ENCODE measurements at regions not wholly inside any gene's neighbourhood (a gene's known extent, or its start where the extent isn't known, plus 50 kb on each side); places are given as distances from the start of the nearest gene placed in this dataset.

DNA sequence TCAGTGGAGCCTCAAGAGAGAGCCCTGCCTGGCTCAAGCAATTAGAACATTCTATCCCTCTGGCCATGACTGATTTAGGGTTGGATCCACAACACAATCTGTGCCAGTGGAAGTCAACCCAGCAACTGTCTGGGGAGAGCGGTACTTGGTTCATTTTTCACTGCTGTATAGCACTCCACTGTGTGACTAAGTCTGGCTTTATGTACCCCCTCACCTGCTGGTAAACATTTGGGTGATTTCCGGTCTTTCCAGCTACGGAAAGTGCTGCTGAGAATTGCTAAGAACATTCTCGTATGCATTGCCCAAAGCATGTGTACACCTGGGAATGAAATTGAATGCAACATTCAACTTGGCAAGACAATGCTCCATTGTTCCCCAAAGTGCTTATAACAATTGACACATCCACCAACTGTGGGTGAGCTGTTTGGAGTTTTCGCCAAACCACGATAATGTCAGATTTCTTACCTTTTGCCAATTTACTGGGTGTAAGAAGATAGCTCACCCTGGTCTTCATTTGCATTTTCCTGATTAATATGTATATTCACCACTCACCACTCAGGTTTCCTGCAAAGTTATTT, 63.5 kb upstream of the MED9 start:
- Mint-ChIP-seq H3K4me3 (no peak overlapping the region), H3K4me1 (ENCODE audit: low read depth) (peaks cover 24% of the 10 kb centered on the region)

DNA sequence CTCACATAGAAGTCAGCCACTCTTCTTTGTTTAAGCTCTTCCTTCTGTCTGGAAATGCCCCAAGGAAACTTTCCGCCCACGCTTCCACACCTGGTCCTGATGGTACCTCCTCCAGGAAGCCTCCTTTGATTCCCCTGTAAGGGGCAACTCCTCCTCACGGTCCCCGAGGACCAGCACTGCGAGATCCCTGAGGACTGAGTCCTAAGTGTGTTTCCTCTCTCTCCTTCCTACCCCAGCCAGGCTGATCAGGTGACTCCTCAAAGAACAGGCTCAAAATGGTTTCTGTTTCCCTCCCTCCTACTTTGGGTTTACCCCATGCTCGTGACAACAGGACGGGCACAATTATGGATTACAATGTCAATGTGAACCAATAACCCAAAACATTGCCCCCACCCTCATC, 63.0 kb upstream of the MED9 start:
- ATAC-seq (no peak), DNase-seq (no peak)
- Mint-ChIP-seq H3K27me3 (ENCODE audit: low read depth) (peaks cover 5% of the 10 kb centered on the region), H3K4me1 (ENCODE audit: low read depth) (peaks cover 19% of the 10 kb centered on the region), H3K9me3 (no peaks in the 10 kb centered on the region), H3K36me3 (ENCODE audit: insufficient read depth) (no peaks in the 10 kb centered on the region), H3K4me3 (no peak overlapping the region)

More for the DNA sequence above, 63.5 kb upstream of the MED9 start:
- ATAC-seq (no peak), DNase-seq (no peak)
- H3K36me3 Mint-ChIP-seq (ENCODE audit: insufficient read depth), result no peaks in the 10 kb centered on the region
- peaks cover 5% of the 10 kb centered on the region for H3K27me3 Mint-ChIP-seq (ENCODE audit: low read depth)
- H3K9me3 Mint-ChIP-seq, result no peaks in the 10 kb centered on the region

DNA sequence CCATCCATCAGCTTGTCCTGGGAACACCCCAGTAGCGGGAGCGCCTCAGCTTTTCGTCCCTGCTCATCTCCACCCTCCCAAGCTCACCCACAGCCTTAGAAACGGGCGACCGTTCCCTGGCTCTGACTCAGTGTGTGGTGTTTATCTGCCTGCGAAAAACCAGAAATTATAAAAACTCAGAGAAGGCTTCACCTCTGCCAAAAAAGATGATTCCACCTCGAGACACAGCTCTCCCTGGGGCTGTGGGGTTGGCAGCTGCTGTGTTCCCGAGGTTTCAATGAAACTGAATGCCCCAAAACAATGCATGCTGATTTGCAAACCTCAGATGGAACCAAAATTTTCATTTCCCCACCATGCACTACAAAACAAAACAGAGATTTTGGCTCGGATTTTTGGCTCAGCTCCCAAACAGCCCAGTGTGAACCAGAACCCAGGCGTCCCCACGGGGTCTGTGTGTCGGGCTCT, 62.4 kb upstream of the MED9 start:
- H3K9me3 Mint-ChIP-seq, result no peaks in the 10 kb centered on the region
- peaks cover 17% of the 10 kb centered on the region for H3K4me1 Mint-ChIP-seq (ENCODE audit: low read depth)
- ATAC-seq (no peak), DNase-seq (no peak)
- H3K4me3 Mint-ChIP-seq, result no peak overlapping the region
- H3K27me3 Mint-ChIP-seq (ENCODE audit: low read depth), result peaks cover 5% of the 10 kb centered on the region
- H3K36me3 Mint-ChIP-seq (ENCODE audit: insufficient read depth), result no peaks in the 10 kb centered on the region

DNA sequence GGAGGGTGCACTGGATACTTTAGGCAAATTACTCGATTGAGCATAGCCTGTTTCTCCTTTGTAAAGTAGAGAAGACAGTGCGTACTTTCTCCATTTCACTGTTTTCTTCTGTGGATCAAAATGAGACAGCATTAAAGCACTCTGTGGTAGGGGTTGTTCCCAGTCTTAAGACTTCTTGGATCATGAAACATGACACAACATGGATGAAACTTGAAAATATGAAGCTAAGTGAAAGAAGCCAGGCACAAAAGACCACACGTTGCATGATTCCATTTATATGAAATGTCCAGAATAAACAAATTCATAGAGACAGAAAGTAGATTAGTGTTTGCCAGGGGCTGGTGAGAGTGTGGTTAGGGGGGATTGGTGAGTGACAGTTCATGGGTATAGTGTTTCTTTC, 61.8 kb upstream of the MED9 start:
- peaks cover 17% of the 10 kb centered on the region for H3K4me1 Mint-ChIP-seq (ENCODE audit: low read depth)

DNA sequence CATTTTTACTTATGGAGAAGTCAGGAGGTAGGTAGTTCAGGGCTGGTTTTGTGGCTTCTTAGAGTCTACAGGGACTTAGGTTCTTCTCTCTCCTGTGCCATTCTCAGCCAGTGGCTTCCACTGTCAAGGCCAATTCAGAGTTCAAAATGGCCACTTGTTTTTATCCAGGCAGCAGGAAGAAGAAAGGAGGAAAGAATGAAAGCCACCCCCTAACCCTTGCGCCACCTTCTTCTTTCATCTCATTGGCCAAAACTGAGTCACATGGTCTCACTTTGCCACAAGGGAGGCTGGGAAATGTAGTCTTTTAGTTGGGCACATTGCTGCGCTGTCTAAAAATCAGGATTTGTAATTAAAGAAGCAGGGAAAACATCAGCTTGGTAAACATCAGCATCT, 60.8 kb upstream of the MED9 start:
- Mint-ChIP-seq H3K4me3 (no peak overlapping the region), H3K4me1 (ENCODE audit: low read depth) (peaks cover 17% of the 10 kb centered on the region)

More for the DNA sequence above, 61.8 kb upstream of the MED9 start:
- Mint-ChIP-seq H3K36me3 (ENCODE audit: insufficient read depth) (no peaks in the 10 kb centered on the region), H3K9me3 (no peaks in the 10 kb centered on the region), H3K4me3 (no peak overlapping the region), H3K27me3 (ENCODE audit: low read depth) (peaks cover 5% of the 10 kb centered on the region)
- DNase-seq (no peak), ATAC-seq (no peak)

DNA sequence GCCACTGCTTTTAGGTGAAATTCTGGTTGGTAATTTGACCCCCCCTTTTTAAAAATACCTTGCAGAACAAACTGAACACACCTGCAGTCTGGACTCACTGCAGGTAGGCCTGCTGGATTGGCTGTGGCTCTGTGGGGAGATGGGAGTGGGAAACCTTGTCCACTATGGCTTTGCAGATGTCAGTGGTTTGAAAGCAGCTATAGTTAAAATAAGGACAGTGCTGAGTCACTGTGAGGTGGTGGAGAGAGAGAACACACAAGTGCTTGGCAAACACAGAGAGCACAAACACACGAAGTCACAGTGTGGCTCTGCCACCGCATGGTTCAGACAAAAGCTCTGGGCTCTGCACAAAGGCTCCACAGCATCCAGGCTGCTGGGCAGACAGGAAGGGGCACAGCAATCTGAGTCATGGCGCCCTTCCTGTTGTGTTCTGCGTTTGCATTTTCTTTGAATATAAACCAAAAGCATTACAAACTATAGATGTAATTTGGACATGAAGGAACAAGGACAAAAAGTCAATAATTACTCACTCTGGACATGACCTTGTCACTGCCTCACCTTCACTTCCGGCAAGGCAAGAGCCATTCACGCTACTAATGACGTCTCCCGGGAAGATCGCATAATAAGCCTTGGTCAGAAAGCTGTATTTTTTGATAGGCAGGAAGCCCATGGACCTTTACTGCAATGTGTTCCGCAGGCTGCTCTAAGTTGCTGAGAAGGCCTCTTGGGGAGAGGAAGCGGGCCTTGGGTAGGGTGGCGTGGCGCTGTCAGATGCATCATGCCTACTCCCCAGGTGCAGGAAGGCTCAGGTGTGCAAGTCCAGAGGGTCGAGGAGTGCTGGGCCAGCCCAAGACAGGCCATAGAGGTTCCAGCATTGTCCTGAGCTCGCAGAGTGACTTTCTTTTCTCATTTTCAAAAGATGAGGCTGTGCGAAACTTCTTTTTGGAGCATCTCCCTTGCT, 60.1 kb upstream of the MED9 start:
- peak; percentile 52 to 81 for ATAC-seq
- Mint-ChIP-seq H3K9me3 (no peaks in the 10 kb centered on the region), H3K36me3 (ENCODE audit: insufficient read depth) (no peaks in the 10 kb centered on the region), H3K27me3 (ENCODE audit: low read depth) (peaks cover 5% of the 10 kb centered on the region), H3K4me3 (no peak overlapping the region), H3K4me1 (ENCODE audit: low read depth) (peaks cover 17% of the 10 kb centered on the region)
- no peak for DNase-seq

More for the DNA sequence above, 60.8 kb upstream of the MED9 start:
- H3K9me3 Mint-ChIP-seq, result no peaks in the 10 kb centered on the region
- no peaks in the 10 kb centered on the region for H3K36me3 Mint-ChIP-seq (ENCODE audit: insufficient read depth)
- no peak for DNase-seq
- peaks cover 5% of the 10 kb centered on the region for H3K27me3 Mint-ChIP-seq (ENCODE audit: low read depth)
- ATAC-seq, result peak; percentile 70 to 81

DNA sequence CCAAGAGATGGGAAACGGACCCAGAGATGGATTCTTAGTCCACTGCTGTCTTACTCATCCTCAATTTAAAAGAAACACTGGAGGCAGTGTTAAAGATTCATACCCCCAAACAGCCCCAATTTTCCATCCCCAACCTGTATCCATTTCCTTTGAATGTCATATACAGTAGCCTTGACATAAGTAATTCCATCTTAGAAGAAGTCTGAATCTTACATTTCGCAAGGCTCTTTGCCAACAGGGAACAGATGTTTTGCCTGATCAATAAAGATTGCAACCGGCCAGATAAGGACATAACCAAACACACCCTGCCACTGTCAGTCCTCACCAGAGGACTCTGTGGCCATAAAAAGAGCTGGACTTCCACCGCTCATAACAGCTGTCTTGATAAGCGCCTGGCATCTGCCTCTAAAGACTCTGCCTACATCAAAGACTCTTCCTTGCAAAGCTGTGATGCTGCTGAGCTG, 59.0 kb upstream of the MED9 start:
- Mint-ChIP-seq H3K4me3 (no peak overlapping the region), H3K4me1 (ENCODE audit: low read depth) (peaks cover 17% of the 10 kb centered on the region), H3K27me3 (ENCODE audit: low read depth) (peaks cover 5% of the 10 kb centered on the region), H3K9me3 (no peaks in the 10 kb centered on the region), H3K36me3 (ENCODE audit: insufficient read depth) (no peaks in the 10 kb centered on the region)
- ATAC-seq, result no peak
- DNase-seq, result no peak

DNA sequence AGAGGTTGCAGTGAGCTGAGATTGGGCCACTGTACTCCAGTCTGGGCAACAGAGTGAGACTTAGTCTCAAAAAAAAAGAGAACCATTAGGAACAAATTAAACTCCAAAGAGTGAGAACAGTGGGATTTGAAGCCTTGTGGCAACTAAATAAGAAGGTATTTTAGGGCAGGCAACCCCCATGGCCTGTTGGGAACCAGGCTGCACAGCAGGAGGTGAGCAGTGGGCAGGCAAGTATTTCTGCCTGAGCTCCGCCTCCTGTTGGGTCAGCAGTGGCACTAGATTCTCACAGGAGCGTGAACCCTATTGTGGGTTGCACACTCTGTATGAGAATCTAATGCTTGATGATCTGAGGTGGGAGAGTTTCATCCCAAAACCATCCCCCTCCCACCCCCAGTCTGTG, 57.6 kb upstream of the MED9 start:
- DNase-seq (no peak), ATAC-seq (no peak)
- H3K27me3 Mint-ChIP-seq (ENCODE audit: low read depth), result no peaks in the 10 kb centered on the region
- H3K4me1 Mint-ChIP-seq (ENCODE audit: low read depth), result peaks cover 17% of the 10 kb centered on the region
- H3K9me3 Mint-ChIP-seq, result no peaks in the 10 kb centered on the region
- no peak overlapping the region for H3K4me3 Mint-ChIP-seq
- no peaks in the 10 kb centered on the region for H3K36me3 Mint-ChIP-seq (ENCODE audit: insufficient read depth)

DNA sequence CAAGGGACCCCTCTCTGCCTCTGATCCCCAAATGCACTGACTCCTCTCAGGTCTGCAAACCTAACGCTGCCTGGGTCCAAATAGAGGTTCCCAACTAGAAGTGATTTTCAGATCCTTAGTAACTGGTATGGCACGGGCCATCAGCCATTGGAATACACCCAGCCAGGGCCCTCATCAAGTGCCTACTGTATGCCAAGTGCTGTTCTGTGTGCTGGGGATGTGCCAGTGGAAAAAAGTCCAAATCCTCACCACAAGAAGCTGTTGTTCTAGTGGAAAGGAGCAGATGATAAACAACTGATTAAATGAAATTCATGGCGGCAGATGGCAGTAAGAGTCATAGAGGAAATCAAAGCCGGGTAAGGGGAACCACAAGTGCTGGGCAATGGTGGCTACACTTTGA, 57.2 kb upstream of the MED9 start:
- H3K36me3 Mint-ChIP-seq (ENCODE audit: insufficient read depth), result no peaks in the 10 kb centered on the region
- H3K9me3 Mint-ChIP-seq, result no peaks in the 10 kb centered on the region
- no peaks in the 10 kb centered on the region for H3K27me3 Mint-ChIP-seq (ENCODE audit: low read depth)
- peaks cover 17% of the 10 kb centered on the region for H3K4me1 Mint-ChIP-seq (ENCODE audit: low read depth)
- H3K4me3 Mint-ChIP-seq, result no peak overlapping the region
- no peak for DNase-seq
- no peak for ATAC-seq

DNA sequence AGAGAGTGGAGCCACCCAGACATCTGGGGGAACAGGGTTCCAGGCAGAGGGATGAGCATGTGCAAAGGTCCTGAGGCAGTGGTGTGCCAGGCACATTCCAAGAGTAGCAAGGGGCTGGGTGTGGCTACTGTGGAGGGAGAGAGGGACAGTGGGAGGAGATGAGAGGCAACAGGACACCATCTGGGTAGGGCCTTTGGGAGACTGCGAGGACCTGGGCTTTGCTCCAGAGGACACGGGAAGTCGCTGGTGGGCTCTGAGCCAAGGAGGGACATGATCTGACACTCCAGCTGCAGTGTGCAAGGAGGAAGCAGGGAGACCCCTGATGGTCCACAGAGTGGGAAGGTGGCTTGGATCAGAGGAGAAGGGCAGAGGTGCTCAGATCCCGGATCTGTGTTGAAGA, 56.7 kb upstream of the MED9 start:
- H3K4me3 Mint-ChIP-seq, result no peak overlapping the region

DNA sequence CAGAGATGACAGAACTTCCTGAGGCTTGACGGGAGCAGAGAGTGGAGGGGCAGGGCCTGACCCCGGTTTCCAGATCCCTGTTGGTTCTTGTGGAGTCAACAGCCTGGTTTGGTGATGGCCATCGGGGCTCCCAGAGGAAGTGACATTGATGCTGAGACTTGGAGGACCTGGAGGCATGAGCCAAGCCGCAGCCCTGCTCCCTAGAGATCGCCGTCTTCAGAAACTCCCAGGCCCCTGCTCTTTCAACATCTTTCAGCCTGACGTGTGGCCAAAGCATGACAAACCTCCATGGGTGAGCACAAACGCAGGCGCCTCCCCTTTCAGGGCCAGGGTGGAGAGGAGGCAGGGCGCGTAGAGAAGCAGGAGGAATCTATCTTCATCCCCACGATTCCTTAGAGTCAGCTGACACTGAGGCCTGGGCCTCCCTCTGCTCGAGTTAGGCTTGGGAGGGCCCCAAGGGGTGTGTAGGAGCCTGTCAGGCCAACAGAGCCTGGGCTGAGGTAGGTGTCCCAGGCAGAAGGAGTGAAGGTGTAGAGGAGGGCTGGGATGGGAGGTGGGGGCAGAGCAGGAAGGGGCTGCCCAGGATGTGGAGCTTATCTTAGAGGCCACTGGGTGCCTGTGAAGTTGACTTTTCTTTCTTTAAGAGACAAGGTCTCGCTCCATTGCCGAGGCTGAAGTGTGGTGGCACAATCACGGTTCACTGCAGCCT, 56.1 kb upstream of the MED9 start:
- Mint-ChIP-seq H3K27me3 (ENCODE audit: low read depth) (no peaks in the 10 kb centered on the region), H3K9me3 (no peaks in the 10 kb centered on the region), H3K4me3 (no peak overlapping the region), H3K4me1 (ENCODE audit: low read depth) (peaks cover 13% of the 10 kb centered on the region), H3K36me3 (ENCODE audit: insufficient read depth) (no peaks in the 10 kb centered on the region)
- no peak for ATAC-seq
- no peak for DNase-seq

More for the DNA sequence above, 56.7 kb upstream of the MED9 start:
- H3K9me3 Mint-ChIP-seq, result no peaks in the 10 kb centered on the region
- DNase-seq (no peak), ATAC-seq (no peak)
- H3K27me3 Mint-ChIP-seq (ENCODE audit: low read depth), result no peaks in the 10 kb centered on the region
- no peaks in the 10 kb centered on the region for H3K36me3 Mint-ChIP-seq (ENCODE audit: insufficient read depth)
- peaks cover 16% of the 10 kb centered on the region for H3K4me1 Mint-ChIP-seq (ENCODE audit: low read depth)

DNA sequence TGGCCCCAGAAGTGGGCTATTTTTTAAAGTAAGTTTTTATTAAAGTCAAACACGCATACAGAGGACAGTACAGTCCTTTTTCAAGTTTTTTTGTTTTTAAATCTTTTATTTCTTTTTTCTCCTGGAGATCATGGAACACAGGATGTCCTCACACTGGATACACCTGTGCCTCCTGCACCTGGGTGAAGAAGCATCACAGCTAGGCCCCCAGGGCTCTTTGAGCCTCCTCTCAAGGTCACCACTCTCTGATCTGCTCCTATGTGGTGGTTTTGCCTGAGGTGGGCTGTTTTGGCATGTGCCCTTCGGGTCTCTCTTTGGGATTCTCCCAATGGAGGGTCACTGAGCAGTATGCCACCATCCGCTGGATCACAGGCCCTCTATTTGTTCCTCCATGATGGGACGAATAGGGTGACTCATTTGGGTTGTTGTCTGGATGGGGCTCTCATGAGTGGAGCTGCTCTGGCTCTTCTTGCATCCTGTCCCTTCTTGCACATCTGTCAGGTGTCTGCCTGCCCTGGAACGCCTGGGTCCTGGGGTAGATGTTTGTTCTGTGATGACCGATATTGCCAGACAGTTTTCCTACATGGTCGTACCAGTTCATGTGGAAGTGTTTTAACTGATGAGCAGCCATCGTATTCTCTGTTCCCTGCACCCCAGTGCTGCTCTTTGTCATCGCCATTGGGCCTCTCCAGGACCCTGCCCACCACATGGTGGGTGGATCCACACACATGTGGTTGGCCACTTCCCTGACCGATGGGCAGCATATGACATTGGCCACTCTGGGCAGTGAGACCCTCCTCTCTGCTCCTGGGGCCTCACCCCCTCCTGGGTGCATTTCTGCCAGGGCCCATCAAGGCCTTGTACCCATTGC, 55.2 kb upstream of the MED9 start:
- Mint-ChIP-seq H3K4me3 (no peak overlapping the region), H3K4me1 (ENCODE audit: low read depth) (peaks cover 6% of the 10 kb centered on the region), H3K36me3 (ENCODE audit: insufficient read depth) (no peaks in the 10 kb centered on the region), H3K9me3 (no peaks in the 10 kb centered on the region), H3K27me3 (ENCODE audit: low read depth) (no peaks in the 10 kb centered on the region)
- DNase-seq, result no peak
- no peak for ATAC-seq

DNA sequence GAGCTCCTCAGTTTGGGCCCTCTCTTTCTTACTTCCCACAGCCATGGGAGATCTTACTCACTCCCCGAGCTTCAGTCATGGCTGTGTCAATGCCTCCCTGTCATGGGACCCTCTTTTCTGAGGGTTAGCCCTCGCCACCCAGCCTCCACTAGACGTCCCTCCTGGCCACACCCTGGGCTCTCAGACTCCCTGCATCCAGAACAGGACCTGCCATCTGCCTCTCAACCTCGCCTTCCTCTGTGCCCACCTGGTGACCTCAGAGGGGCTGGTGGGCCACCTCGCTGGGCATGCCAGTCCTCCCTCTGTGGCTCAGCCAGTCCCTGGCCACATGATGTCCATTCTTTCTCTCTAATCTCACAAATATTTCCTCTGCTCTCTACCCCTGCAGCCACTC, 54.6 kb upstream of the MED9 start:
- Mint-ChIP-seq H3K4me3 (no peak overlapping the region), H3K27me3 (ENCODE audit: low read depth) (no peaks in the 10 kb centered on the region), H3K9me3 (no peaks in the 10 kb centered on the region), H3K4me1 (ENCODE audit: low read depth) (no peaks in the 10 kb centered on the region), H3K36me3 (ENCODE audit: insufficient read depth) (no peaks in the 10 kb centered on the region)
- no peak for DNase-seq
- no peak for ATAC-seq

DNA sequence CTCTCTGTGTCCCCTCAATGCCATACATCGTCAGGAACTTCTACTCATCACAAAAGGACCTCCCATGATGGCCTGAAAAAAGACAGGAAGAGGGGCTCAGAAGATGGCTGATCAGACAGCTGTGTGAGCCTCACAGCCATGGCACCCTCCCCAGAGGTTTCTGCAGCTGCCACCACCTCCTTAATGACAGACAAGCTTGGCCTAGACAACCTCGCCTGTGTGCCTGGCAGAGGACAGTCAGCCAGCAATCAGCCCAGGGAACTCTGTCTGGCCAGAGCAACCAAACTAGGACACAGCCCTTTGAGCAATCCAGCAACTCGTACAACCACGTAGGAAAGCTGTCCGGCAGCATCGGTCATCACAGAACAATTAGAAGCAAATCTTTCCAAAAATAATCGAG, 54.2 kb upstream of the MED9 start:
- Mint-ChIP-seq H3K4me3 (no peak overlapping the region), H3K36me3 (ENCODE audit: insufficient read depth) (no peaks in the 10 kb centered on the region), H3K27me3 (ENCODE audit: low read depth) (no peaks in the 10 kb centered on the region), H3K9me3 (no peaks in the 10 kb centered on the region), H3K4me1 (ENCODE audit: low read depth) (no peaks in the 10 kb centered on the region)
- ATAC-seq, result no peak
- no peak for DNase-seq
